Heart left ventricle (tissue), 16 donors: ENCODE measurements at regions not wholly inside any gene's neighbourhood (a gene's known extent, or its start where the extent isn't known, plus 50 kb on each side); places are given as distances from the start of the nearest gene placed in this dataset.

Source experiments
- ATAC-seq, 4 donors: fragments of 200-7000 bp; cut with Tn5 transposase; one replicate each; pipeline ENCODE4 v1.9.1; 2020 to 2022; ENCODE audit warnings: moderate library complexity in 4 of 4, mild to moderate bottlenecking in 3 of 4, moderate number of reproducible peaks in 1 of 4
- DNase-seq, 5 donors: peaks; one replicate each; pipeline ENCODE4 v3.0.0-alpha.2; 2020
- H3K27ac ChIP-seq, 12 donors: fragments of 200-600 bp; sonication (generic) in 4 of 12; one replicate each; pipeline versions ENCODE4 v1.5.0 to v1.8.0; 2016 to 2022; ENCODE audit warnings: mild to moderate bottlenecking in 2 of 12
- H3K27me3 ChIP-seq, 9 donors: fragments of 200-600 bp; sonication (generic) in 2 of 9; one replicate each; pipeline versions ENCODE4 v1.5.1 to v1.8.0; 2016 to 2022; ENCODE audit warnings: mild to moderate bottlenecking in 3 of 9
- H3K36me3 ChIP-seq, 9 donors: fragments of 200-600 bp; sonication (generic) in 2 of 9; one replicate each; pipeline versions ENCODE4 v1.5.0 to v1.8.0; 2018 to 2022; ENCODE audit warnings: mild to moderate bottlenecking in 2 of 9
- H3K4me1 ChIP-seq, 12 donors: fragments of 200-600 bp; sonication (generic) in 4 of 12; one replicate each; pipeline versions ENCODE4 v1.5.0 to v1.8.0; 2016 to 2022; ENCODE audit warnings: mild to moderate bottlenecking in 3 of 12
- H3K4me3 ChIP-seq, 12 donors: fragments of 200-600 bp; sonication (generic) in 4 of 12; one replicate each; pipeline versions ENCODE4 v1.5.0 to v1.8.0; 2017 to 2022; ENCODE audit warnings: mild to moderate bottlenecking in 9 of 12, moderate library complexity in 4 of 12
- H3K9me3 ChIP-seq, 12 donors: fragments of 200-600 bp; sonication (generic) in 4 of 12; one replicate each; pipeline versions ENCODE4 v1.5.0 to v1.8.0; 2016 to 2022; ENCODE audit warnings: mild to moderate bottlenecking in 1 of 12
- CTCF ChIP-seq, 12 donors: fragments of 200-600 bp; sonication (generic) in 4 of 12; IDR thresholded peaks; one replicate each; pipeline versions ENCODE4 v1.5.0 to v1.8.0; 2018 to 2022; ENCODE audit warnings: antibody characterized with exemption in 12 of 12, mild to moderate bottlenecking in 5 of 12
- POLR2A ChIP-seq, 2 donors: fragments of 450-650 bp; IDR thresholded peaks; one replicate each; pipeline ENCODE4 v1.6.1; 2017; ENCODE audit warnings: antibody characterized with exemption in 2 of 2, mild to moderate bottlenecking in 2 of 2, moderate library complexity in 2 of 2
- WGBS, 4 donors: extraction: QIAGEN DNeasy Blood & Tissue Kit in 2 of 4; methylation state at CpG; one replicate each; pipeline versions ENCODE4 v1.1.5 to v1.1.7; 2013 to 2018; 5-methylcytosine and 5-hydroxymethylcytosine counted together
- intact Hi-C, 10 donors: fragments of 100-400 bp; cut with DNase I; formaldehyde crosslinking; loops; one replicate each; pipeline versions ENCODE4 v1.11.1 to v1.14.2; 2022
- donor health status: ischemic (EF 13 %, LVEDD 7.1; RV severe dilation, severe dysfunction).
- donor health status: healthy with polysubstance abuse.
- donor health status: DM: no; HTN: yes; CAD: no.
- donor health status: DM: no; HTN: no; CAD: no.
- donor health status: ischemic (EF 25% LVEDD 6.9; RV normal size, moderate dysfunction).
- donor health status: ischemic (EF 25% LVEDD 5.7; RV mildly dilated, moderate dysfunction).
- donor health status: healthy.
- donor health status: DM: yes; HTN: yes; CAD: no.
- donor health status: ischemic (EF 35%, LVEDD 5.7; RV mildly dilated, moderate dysfunction).
- donor health status: nonischemic (EF 11% LVEDD 7.7; RV severe dilation, severe dysfunction).
- donor health status: DM: yes; HTN: yes; CAD: no.
- donor health status: PGD.
- donor health status: ischemic (EF 29% LVEDD 5.4; RV normal size, mild dysfunction).
- donor health status: nonischemic (EF 23%, LVEDD 6.1; RV moderate dilation, normal function).

GRCh38 chr6:128569732-128570679, 49.6 kb upstream of the PTPRK start:
- H3K36me3 ChIP-seq, result no peaks in the 10 kb centered on the region
- H3K4me3 ChIP-seq, result peak overlapping the region in 1 of 12 donors; percentile 12
- ATAC-seq, result peak in 2 of 4 donors; percentile 34 to 36
- 27 to 40% (median 29%) methylated on average over 5 of the region's 5 CpGs for WGBS, 4 donors
- no peak for DNase-seq
- H3K27me3 ChIP-seq, result no peaks in the 10 kb centered on the region
- H3K9me3 ChIP-seq, result no peaks in the 10 kb centered on the region
- no peak for TF ChIP-seq CTCF (IDR thresholded peaks at IDR 0.05)
- no peak for TF ChIP-seq POLR2A (IDR thresholded peaks at IDR 0.05)
- H3K4me1 ChIP-seq, result peaks cover 0 to 13% (median 6%) of the 10 kb centered on the region in 12 donors
- intact Hi-C loops, result no loop called here
- no peak overlapping the region for H3K27ac ChIP-seq
